GM12878 (cell line): ENCODE measurements at regions not wholly inside any gene's neighbourhood (a gene's known extent, or its start where the extent isn't known, plus 50 kb on each side); places are given as distances from the start of the nearest gene placed in this dataset.

Source experiments
- ATAC-seq: fragments of 200-7000 bp; cut with Tn5 transposase; 3 replicates; pipeline ENCODE4 v1.9.1; 2020; ENCODE audit warnings: mild to moderate bottlenecking, moderate library complexity
- BruUV-seq: library from RNA; stranded (reverse); fragments of 400-500 nt; replicated peaks from 2 replicates; lab custom pipeline; 2021; lab: Mats Ljungman, UMichigan
- CTCF ChIA-PET: fragments of 300-600 bp; sonication (Branson Sonifier 250); formaldehyde crosslinking; extraction: SDS; loops from one replicate; lab custom pipeline; 2021; ENCODE audit warnings: inconsistent platforms; lab: Yijun Ruan, JAX
- POLR2A ChIA-PET: fragments of 350-600 bp; formaldehyde crosslinking; extraction: SDS; loops from one replicate; lab custom pipeline; 2021; ENCODE audit warnings: inconsistent platforms; lab: Charles Lee
- RAD21 ChIA-PET: fragments of 300-600 bp; sonication (Branson Sonifier 250); formaldehyde crosslinking; loops from one replicate; lab custom pipeline; 2023; ENCODE audit warnings: antibody characterized with exemption; ENCODE audit not compliant: unreplicated experiment; lab: Charles Lee
- SMC1A ChIA-PET: fragments of 300-600 bp; sonication (Branson Sonifier 250); formaldehyde crosslinking; loops from one replicate; lab custom pipeline; 2023; ENCODE audit not compliant: unreplicated experiment, uncharacterized antibody; lab: Charles Lee
- DNase-seq: peaks from one replicate; pipeline ENCODE4 v3.0.0-alpha.2; 2011; ENCODE audit warnings: low read depth, low spot score
- FAIRE-seq: peaks from 3 replicates; lab custom pipeline; 2011; peaks lifted over from hg19 to GRCh38; lab: Jason Lieb, UNC
- H2AFZ ChIP-seq: 2 replicates; pipeline ENCODE4 v1.6.0; 2011; ENCODE audit warnings: low read depth, low read length, control low read depth; ENCODE audit not compliant: control insufficient read depth
- H3K27ac ChIP-seq: 2 replicates; pipeline ENCODE4 v1.5.1; 2011; ENCODE audit warnings: control low read depth; ENCODE audit not compliant: control insufficient read depth, insufficient read depth
- H3K27me3 ChIP-seq, 2 experiments: replicated peaks in 1 of 2; 2 replicates each; pipeline versions ENCODE4 v1.6.0 to v1.6.1; 2011; ENCODE audit warnings: low read length in 1 of 2; ENCODE audit not compliant: control insufficient read depth in 2 of 2, insufficient read depth in 2 of 2
- H3K36me3 ChIP-seq, 2 experiments: 2 replicates each; pipeline ENCODE4 v1.5.1; 2011; ENCODE audit warnings: low read length in 1 of 2; ENCODE audit not compliant: control insufficient read depth in 2 of 2, insufficient read depth in 2 of 2
- H3K4me1 ChIP-seq: 2 replicates; pipeline ENCODE4 v1.6.1; 2011; ENCODE audit warnings: mild to moderate bottlenecking, low read length, moderate library complexity, mixed read lengths; ENCODE audit not compliant: control insufficient read depth, insufficient read depth
- H3K4me2 ChIP-seq: 2 replicates; pipeline ENCODE4 v1.6.0; 2011; ENCODE audit warnings: control low read depth; ENCODE audit not compliant: control insufficient read depth, insufficient read depth
- H3K4me3 ChIP-seq: fragments of 200-600 bp; sonication (generic); 2 replicates; pipeline ENCODE4 v1.5.1; 2016
- H3K79me2 ChIP-seq: 2 replicates; pipeline ENCODE4 v1.6.0; 2011; ENCODE audit warnings: low read length; ENCODE audit not compliant: control insufficient read depth, insufficient read depth
- H3K9ac ChIP-seq: 2 replicates; pipeline ENCODE4 v1.8.0; 2011; ENCODE audit warnings: low read length, control low read depth, mixed read lengths; ENCODE audit not compliant: control insufficient read depth, insufficient read depth
- H3K9me3 ChIP-seq: replicated peaks from 3 replicates; pipeline ENCODE4 v1.5.1; 2011; ENCODE audit warnings: mild to moderate bottlenecking, low read length; ENCODE audit not compliant: control insufficient read depth, insufficient read depth
- H4K20me1 ChIP-seq: 2 replicates; pipeline ENCODE4 v1.6.0; 2011; ENCODE audit not compliant: control insufficient read depth, insufficient read depth
- BRCA1 ChIP-seq: IDR thresholded peaks from 2 replicates; pipeline ENCODE4 v1.6.1; 2011; ENCODE audit warnings: low read depth, low read length, improper control_type of control experiment
- FOXK2 ChIP-seq: fragments of 450-650 bp; IDR thresholded peaks from 2 replicates; pipeline ENCODE4 v1.6.1; 2017; ENCODE audit warnings: mild to moderate bottlenecking, moderate library complexity
- FOXM1 ChIP-seq: IDR thresholded peaks from 2 replicates; pipeline ENCODE4 v1.6.1; 2012; ENCODE audit warnings: low read depth, mild to moderate bottlenecking, inconsistent platforms, low read length, moderate library complexity
- MYC ChIP-seq: IDR thresholded peaks from 2 replicates; pipeline ENCODE4 v1.6.1; 2011; ENCODE audit warnings: mild to moderate bottlenecking, low read length, moderate library complexity, inconsistent platforms; ENCODE audit not compliant: insufficient read depth, insufficient replicate concordance, insufficient read length, severe bottlenecking
- NKRF ChIP-seq: fragments of 450-650 bp; conservative IDR thresholded peaks from 2 replicates; pipeline ENCODE4 v1.6.1; 2017; ENCODE audit warnings: mild to moderate bottlenecking, moderate library complexity
- NR2C1 ChIP-seq: fragments of 450-650 bp; IDR thresholded peaks from 2 replicates; pipeline ENCODE4 v1.6.1; 2017; ENCODE audit warnings: antibody characterized with exemption, mild to moderate bottlenecking, moderate library complexity
- NR2C2 ChIP-seq: IDR thresholded peaks from 2 replicates; pipeline ENCODE4 v1.6.1; 2011; ENCODE audit warnings: borderline replicate concordance, low read depth; ENCODE audit not compliant: control insufficient read depth, insufficient read length
- SMARCA5 ChIP-seq: fragments of 450-650 bp; IDR thresholded peaks from 2 replicates; pipeline ENCODE4 v1.6.1; 2017; ENCODE audit warnings: mild to moderate bottlenecking
- YY1 ChIP-seq: IDR thresholded peaks from 2 replicates; pipeline ENCODE4 v1.6.1; 2011; ENCODE audit warnings: low read depth, mild to moderate bottlenecking, low read length
- ZBTB40 ChIP-seq: fragments of 450-650 bp; IDR thresholded peaks from 2 replicates; pipeline ENCODE4 v1.6.1; 2016; ENCODE audit warnings: mild to moderate bottlenecking, moderate library complexity, borderline replicate concordance
- ZNF207 ChIP-seq: fragments of 450-650 bp; IDR thresholded peaks from 2 replicates; pipeline ENCODE4 v1.6.1; 2014; ENCODE audit warnings: antibody characterized with exemption, mild to moderate bottlenecking, borderline replicate concordance
- ZNF274 ChIP-seq: IDR thresholded peaks from one replicate; pipeline ENCODE4 v1.8.0; 2011; ENCODE audit not compliant: insufficient read length, insufficient read depth
- WGBS: methylation state at CpG from one replicate; pipeline ENCODE4 v1.1.6; 2016; ENCODE audit warnings: low lambda C conversion rate; ENCODE audit not compliant: insufficient replicate concordance, insufficient coverage; ENCODE audit errors: missing lambda C conversion rate; 5-methylcytosine and 5-hydroxymethylcytosine counted together
- in situ Hi-C: fragments of 300-500 bp; cut with MboI; formaldehyde crosslinking; loops from 9 replicates; pipeline ENCODE4 v1.14.3; 2018; ENCODE audit warnings: mixed read lengths
- intact Hi-C: fragments of 100-400 bp; cut with micrococcal nuclease; formaldehyde crosslinking; loops from one replicate; pipeline ENCODE4 v1.14.2; 2022; ENCODE audit not compliant: unreplicated experiment

GRCh38 chr1:208462761-208463160, 218.6 kb upstream of the PLXNA2 start:
- no peak overlapping the region for H2AFZ ChIP-seq
- TF ChIP-seq FOXM1 (no peak), YY1 (no peak), ZBTB40 (no peak), BRCA1 (no peak), NR2C1 (no peak), ZNF207 (no peak), MYC (no peak), FOXK2 (no peak), ZNF274 (no peak), NKRF (no peak), SMARCA5 (no peak), NR2C2 (no peak)
- ATAC-seq (no peak), DNase-seq (no peak), FAIRE-seq (no peak)
- H3K27me3 ChIP-seq = no peaks in the 10 kb centered on the region
- H3K9ac ChIP-seq = no peak overlapping the region
- H3K4me1 ChIP-seq = no peaks in the 10 kb centered on the region
- 31% methylated on average over 6 of the region's 6 CpGs for WGBS
- RAD21 ChIA-PET = interaction anchor here (1.2 kb wide), 1 partner anchor 219 kb away, joined by 3 read pairs; the partner anchor contains the start of gene PLXNA2
- H3K9me3 ChIP-seq = no peaks in the 10 kb centered on the region; the same call in 2 of the 3 replicates
- no peaks in the 10 kb centered on the region for H4K20me1 ChIP-seq
- in situ Hi-C loops = no loop called here
- no peak overlapping the region for H3K4me3 ChIP-seq
- H3K27ac ChIP-seq = no peak overlapping the region
- CTCF ChIA-PET = no interaction called here
- intact Hi-C loops = no loop called here
- no peak overlapping the region for H3K4me2 ChIP-seq
- SMC1A ChIA-PET = no interaction called here
- BruUV-seq = no TSS peak
- POLR2A ChIA-PET = no interaction called here
- no peaks in the 10 kb centered on the region for H3K79me2 ChIP-seq
- no peaks in the 10 kb centered on the region for H3K36me3 ChIP-seq
